ENCODE measurements at regions not wholly inside any gene's neighbourhood (a gene's known extent, or its start where the extent isn't known, plus 50 kb on each side); places are given as distances from the start of the nearest gene placed in this dataset.

DNA sequence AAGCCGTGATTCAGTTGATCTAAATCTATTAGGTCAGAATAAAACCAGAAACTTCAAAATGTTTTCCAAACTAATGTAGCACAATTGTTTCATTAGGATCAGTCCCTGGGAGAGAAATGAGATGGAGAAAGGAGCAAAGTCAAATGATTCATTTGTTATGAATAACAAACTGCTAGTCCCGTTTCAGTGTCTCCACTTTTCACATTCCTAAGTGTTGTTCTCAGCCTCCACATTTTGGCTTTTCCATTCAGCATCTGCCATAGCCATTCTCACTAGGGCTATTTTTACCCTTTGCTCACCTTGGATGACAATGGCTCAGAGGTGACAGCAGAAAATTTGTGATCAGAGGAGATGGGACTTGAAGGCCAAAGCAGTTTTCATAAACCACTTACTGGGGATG is 314.1 kb upstream of the KIF2A start:
- H3K36me3 Mint-ChIP-seq, result no peaks in the 10 kb centered on the region
- no peak overlapping the region for H3K4me3 Mint-ChIP-seq
- peaks cover 3% of the 10 kb centered on the region for H3K4me1 Mint-ChIP-seq
- TF ChIP-seq CTCF (IDR thresholded peaks at IDR 0.05; ENCODE audit: unreplicated experiment), result no peak
- H3K27me3 Mint-ChIP-seq (ENCODE audit: low read depth), result peaks cover 42% of the 10 kb centered on the region
- H3K9me3 Mint-ChIP-seq, result peaks cover 5% of the 10 kb centered on the region
- H3K27ac Mint-ChIP-seq, result no peak overlapping the region
- no peak for DNase-seq (ENCODE audit: low spot score in 2 of 2, unreplicated experiment in 2 of 2)

- Mint-ChIP-seq H3K4me3 (no peak overlapping the region), H3K36me3 (no peaks in the 10 kb centered on the region), H3K27me3 (ENCODE audit: low read depth) (peaks cover 28% of the 10 kb centered on the region), H3K9me3 (no peaks in the 10 kb centered on the region), H3K4me1 (peaks cover 3% of the 10 kb centered on the region), H3K27ac (no peak overlapping the region)
- no peak for DNase-seq (ENCODE audit: low spot score in 2 of 2, unreplicated experiment in 2 of 2)
- no peak for TF ChIP-seq CTCF (IDR thresholded peaks at IDR 0.05; ENCODE audit: unreplicated experiment)
Observed at GRCh38 chr5:61993295-61993927, 312.6 kb upstream of the KIF2A start.

DNA sequence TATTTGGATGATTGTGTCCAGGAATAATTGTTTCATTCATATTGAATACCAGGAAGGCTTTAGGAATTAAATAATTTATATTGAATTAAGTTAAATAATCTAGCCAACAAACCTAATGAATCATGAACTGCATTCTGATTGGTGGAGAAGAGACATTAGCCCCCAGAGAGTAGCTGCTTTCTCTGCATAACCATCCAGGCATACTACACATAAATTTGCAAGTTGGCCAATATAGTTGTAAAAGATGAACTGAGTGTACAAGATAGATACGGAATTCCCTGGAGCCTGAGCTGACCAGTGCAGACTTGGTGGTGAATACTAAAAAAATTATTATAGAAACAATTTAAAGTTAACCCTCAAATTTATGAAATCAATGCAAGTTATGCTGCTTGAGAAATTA is 311.8 kb upstream of the KIF2A start:
- no peak overlapping the region for H3K4me3 Mint-ChIP-seq
- TF ChIP-seq CTCF (IDR thresholded peaks at IDR 0.05; ENCODE audit: unreplicated experiment), result no peak
- H3K27me3 Mint-ChIP-seq (ENCODE audit: low read depth), result peaks cover 23% of the 10 kb centered on the region
- H3K4me1 Mint-ChIP-seq, result peaks cover 3% of the 10 kb centered on the region
- no peaks in the 10 kb centered on the region for H3K9me3 Mint-ChIP-seq
- no peaks in the 10 kb centered on the region for H3K36me3 Mint-ChIP-seq
- DNase-seq (ENCODE audit: low spot score in 2 of 2, unreplicated experiment in 2 of 2), result no peak
- H3K27ac Mint-ChIP-seq, result no peak overlapping the region

- H3K4me1 Mint-ChIP-seq, result peaks cover 3% of the 10 kb centered on the region
- no peak overlapping the region for H3K4me3 Mint-ChIP-seq
- H3K36me3 Mint-ChIP-seq, result no peaks in the 10 kb centered on the region
- TF ChIP-seq CTCF (IDR thresholded peaks at IDR 0.05; ENCODE audit: unreplicated experiment), result no peak
- H3K27ac Mint-ChIP-seq, result no peak overlapping the region
- DNase-seq (ENCODE audit: low spot score in 2 of 2, unreplicated experiment in 2 of 2), result no peak
- H3K27me3 Mint-ChIP-seq (ENCODE audit: low read depth), result peaks cover 15% of the 10 kb centered on the region
- H3K9me3 Mint-ChIP-seq, result no peaks in the 10 kb centered on the region
Observed at GRCh38 chr5:61995486-61995885, 310.5 kb upstream of the KIF2A start.

DNA sequence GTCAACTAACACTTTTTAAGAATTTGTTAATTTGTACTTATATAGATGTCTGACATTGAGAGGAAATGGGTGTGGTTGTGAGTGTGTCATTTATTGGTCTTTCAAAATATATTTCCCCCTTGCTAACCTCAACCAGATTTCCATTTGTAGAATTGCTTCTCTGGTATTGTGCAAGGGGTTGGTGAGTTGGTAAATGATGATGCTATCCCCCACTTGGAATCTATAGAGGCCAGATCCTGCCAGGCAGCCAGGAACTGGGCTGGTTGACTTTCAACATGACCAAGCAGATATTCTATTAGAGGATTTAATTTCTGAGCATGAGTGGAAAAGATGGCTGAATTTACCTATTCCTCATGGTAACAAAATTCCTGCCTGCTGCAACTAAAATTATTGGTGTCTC is 306.6 kb upstream of the KIF2A start:
- H3K36me3 Mint-ChIP-seq, result no peaks in the 10 kb centered on the region
- H3K27ac Mint-ChIP-seq, result no peak overlapping the region
- DNase-seq (ENCODE audit: low spot score in 2 of 2, unreplicated experiment in 2 of 2), result no peak
- no peak overlapping the region for H3K4me3 Mint-ChIP-seq
- H3K27me3 Mint-ChIP-seq (ENCODE audit: low read depth), result peaks cover 19% of the 10 kb centered on the region
- TF ChIP-seq CTCF (IDR thresholded peaks at IDR 0.05; ENCODE audit: unreplicated experiment), result no peak
- no peaks in the 10 kb centered on the region for H3K4me1 Mint-ChIP-seq
- no peaks in the 10 kb centered on the region for H3K9me3 Mint-ChIP-seq

DNA sequence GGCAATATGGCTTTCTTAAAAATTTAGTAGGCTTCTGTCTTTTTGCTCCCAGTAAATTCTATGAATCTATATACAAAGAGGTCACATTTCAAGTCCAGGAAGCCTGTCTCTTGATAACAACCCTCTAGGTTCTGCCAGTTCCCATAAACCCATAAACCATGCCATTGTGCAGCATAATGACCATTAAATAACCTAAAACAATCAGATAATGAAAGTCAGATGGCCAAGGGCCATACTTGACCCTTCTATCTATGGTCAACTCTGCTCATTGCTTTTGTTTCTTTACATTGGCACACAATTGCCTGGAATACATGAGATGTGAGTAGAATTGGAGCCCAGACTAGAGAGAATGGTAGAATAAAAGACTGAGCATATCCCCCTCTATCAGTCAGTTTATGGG is 305.4 kb upstream of the KIF2A start:
- no peaks in the 10 kb centered on the region for H3K9me3 Mint-ChIP-seq
- peaks cover 29% of the 10 kb centered on the region for H3K27me3 Mint-ChIP-seq (ENCODE audit: low read depth)
- DNase-seq (ENCODE audit: low spot score in 2 of 2, unreplicated experiment in 2 of 2), result no peak
- H3K4me1 Mint-ChIP-seq, result no peaks in the 10 kb centered on the region
- no peak overlapping the region for H3K27ac Mint-ChIP-seq
- H3K4me3 Mint-ChIP-seq, result no peak overlapping the region
- no peak for TF ChIP-seq CTCF (IDR thresholded peaks at IDR 0.05; ENCODE audit: unreplicated experiment)
- no peaks in the 10 kb centered on the region for H3K36me3 Mint-ChIP-seq

Data from mesothelial cell of epicardium (in vitro differentiated cells).